NCI-H2227 (cell line): ENCODE measurements at regions not wholly inside any gene's neighbourhood (a gene's known extent, or its start where the extent isn't known, plus 50 kb on each side); places are given as distances from the start of the nearest gene placed in this dataset.

Source experiments
- DNase-seq: peaks from one replicate; lab custom pipeline; 2025; ENCODE audit not compliant: unreplicated experiment; lab: John Stamatoyannopoulos, UW

GRCh38 chr16:64419832-64420231, 702.0 kb downstream of the CDH11 start:
- DNase-seq = no peak

- no peak for DNase-seq
Measured at GRCh38 chr16:64417711-64418227, 704.1 kb downstream of the CDH11 start.

GRCh38 chr16:64416216-64417005, 705.5 kb downstream of the CDH11 start:
- DNase-seq = no peak

- DNase-seq = no peak
Measured at GRCh38 chr16:64412578-64413280, 709.1 kb downstream of the CDH11 start.

DNA sequence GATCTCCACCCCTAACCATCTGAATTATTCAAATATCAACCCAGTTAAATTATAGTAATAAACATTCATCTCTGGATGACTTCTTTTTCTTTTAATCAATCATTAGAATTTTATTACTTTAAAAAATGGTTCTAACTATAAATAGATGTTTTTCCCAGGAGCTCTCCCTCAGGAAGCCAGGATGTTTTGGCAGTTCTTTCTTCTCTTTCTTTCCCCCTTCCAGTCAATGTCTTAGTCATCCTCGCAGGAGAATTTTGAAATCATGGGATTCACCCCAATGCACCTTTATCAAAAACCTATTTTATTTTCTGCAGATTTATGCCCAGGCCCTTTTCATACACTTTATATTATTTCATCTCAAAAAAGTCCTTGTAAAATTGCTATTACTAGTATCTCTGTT, 711.6 kb downstream of the CDH11 start:
- no peak for DNase-seq

DNA sequence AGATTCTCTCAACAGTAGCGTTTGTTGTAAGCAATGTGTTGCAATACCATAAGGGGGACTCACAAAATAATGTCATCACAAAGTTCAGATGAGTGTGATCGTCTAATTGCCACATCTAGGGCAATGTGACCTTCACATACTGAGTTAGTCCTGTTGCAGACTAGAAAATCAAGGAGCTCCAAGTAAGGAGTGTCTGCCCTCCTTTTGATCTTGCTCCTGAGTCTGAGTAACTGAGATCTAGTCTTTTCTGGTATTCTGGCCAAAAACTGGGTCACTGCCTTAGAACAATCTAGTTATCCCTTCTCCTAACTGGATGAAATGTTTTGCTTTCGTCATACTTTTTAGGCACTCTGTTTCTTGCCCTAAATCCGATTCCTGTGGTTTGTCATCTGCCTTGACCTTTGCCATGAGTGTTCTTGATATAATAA, 712.1 kb downstream of the CDH11 start:
- no peak for DNase-seq

- DNase-seq = no peak
Measured at GRCh38 chr16:64408699-64409098, 713.2 kb downstream of the CDH11 start.

- DNase-seq = no peak
Measured at GRCh38 chr16:64406770-64407181, 715.1 kb downstream of the CDH11 start.

GRCh38 chr16:64403352-64403751, 718.5 kb downstream of the CDH11 start:
- DNase-seq = no peak

DNA sequence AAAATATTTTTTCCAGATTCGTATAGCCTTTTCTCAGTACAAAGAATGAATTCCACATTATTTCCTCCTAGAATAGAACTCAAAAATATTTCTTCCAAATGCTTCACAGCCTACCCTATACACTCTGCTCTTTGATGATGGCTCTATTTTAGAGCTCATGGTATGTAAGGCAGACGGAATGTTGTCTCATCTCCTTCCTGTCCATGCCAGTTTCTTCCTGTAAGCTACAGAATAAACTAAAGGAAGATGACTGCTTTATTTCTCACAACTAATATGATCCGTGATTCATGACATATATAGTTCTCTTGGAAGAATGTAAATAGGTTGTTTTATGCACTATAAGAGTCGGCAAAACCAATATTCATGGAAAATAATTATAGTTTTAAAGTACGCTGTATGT, 723.1 kb downstream of the CDH11 start:
- DNase-seq = no peak

DNA sequence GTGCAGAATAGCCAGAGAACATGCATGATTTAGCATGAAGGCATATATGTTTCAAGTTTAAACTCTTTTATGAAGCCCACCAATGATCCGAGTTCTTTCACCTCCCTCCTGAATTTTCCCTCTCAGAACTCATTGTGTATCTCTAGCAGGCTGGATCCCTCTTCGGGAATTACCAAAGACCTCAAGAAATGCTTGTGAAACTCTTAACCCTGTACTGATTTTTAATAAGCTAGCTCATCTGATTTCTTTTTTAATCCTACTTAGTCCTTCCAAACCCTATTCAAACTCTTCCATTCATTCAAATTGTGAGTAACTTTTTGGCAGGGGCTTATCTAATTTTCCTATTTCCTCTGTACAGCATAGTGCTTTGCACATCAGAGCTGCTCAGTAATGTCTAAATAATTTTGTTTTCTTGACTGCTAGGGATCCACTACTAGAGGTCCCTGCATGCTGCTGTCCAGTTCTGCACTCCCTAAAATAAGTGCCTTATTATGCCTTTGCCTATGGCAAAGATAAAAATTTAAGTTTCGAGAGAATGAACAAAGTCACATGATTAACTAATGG, 723.8 kb downstream of the CDH11 start:
- DNase-seq = no peak

GRCh38 chr16:64397042-64397441, 724.8 kb downstream of the CDH11 start:
- no peak for DNase-seq

GRCh38 chr16:64394061-64394460, 727.8 kb downstream of the CDH11 start:
- no peak for DNase-seq

- DNase-seq = no peak
Measured at GRCh38 chr16:64392456-64392855, 729.4 kb downstream of the CDH11 start.

DNA sequence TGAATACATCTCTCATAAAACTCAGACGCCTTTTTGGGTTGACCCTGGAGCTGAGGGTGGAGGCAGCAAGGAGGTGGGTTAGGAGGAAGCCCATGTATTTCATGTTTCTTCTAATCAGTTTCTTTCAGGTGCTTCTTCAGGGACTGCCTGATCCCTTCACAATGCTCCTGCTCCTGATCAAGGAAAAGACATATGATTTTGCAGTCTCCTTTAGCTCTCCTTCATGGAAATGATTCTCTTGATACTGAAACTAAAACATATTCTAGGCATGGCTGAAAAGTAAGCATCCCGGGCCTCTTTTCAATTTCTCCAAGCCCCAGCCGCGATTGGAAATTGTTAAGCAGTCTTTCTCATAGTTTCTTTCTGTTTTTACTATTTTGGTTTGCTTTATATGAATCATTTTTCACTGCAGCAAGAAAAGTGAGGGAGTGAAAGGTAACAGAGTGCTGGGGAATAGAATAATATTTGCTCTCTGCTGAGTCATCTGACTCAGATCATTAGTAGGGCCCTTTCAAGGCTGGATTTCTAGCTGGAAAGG, 730.7 kb downstream of the CDH11 start:
- DNase-seq = no peak

GRCh38 chr16:64390102-64390501, 731.8 kb downstream of the CDH11 start:
- no peak for DNase-seq

- no peak for DNase-seq
Measured at GRCh38 chr16:64384636-64385035, 737.2 kb downstream of the CDH11 start.

- DNase-seq = no peak
Measured at GRCh38 chr16:64381979-64382378, 739.9 kb downstream of the CDH11 start.

- no peak for DNase-seq
Measured at GRCh38 chr16:64380751-64381150, 741.1 kb downstream of the CDH11 start.

GRCh38 chr16:64375391-64375980, 746.4 kb downstream of the CDH11 start:
- no peak for DNase-seq

GRCh38 chr16:64370112-64370511, 751.8 kb downstream of the CDH11 start:
- DNase-seq = no peak
